ENCODE measurements at regions not wholly inside any gene's neighbourhood (a gene's known extent, or its start where the extent isn't known, plus 50 kb on each side); places are given as distances from the start of the nearest gene placed in this dataset.
A peak's percentile ranks its signal among the peaks of the same experiment; 100 is the strongest.
"Not testable (repeated sequence)": the region's sequence is repeated elsewhere in the genome, so short reads cannot be mapped to it uniquely, and the experiment has no call there.

DNA sequence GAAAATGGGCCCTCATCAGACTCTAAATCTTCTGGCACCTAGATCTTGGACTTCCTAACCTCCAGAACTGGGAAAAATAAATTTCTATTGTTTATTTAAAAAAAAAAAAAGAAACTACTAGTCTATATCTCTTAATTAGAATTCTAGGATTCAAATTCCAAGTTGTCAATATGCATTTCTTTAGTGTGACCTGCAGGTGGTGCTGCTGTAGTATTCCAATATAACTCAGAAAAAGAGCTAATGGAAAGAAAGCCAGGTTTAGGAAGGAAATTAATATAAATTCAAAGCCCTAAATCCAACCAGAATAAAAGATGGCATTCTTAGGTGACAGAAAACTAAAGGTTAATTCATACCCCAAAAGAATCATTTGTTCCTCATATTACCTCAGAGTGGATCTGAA, 80.0 kb upstream of the NALF2 start:
- intact Hi-C loops (cut with DNase I) = no loop called here
- no peaks in the 10 kb centered on the region for H3K36me3 ChIP-seq
- H3K9me3 ChIP-seq = no peaks in the 10 kb centered on the region
- DNase-seq (ENCODE audit: low spot score in 2 of 2) = no peak
- no peaks in the 10 kb centered on the region for H3K4me1 ChIP-seq
- TF ChIP-seq CTCF (IDR thresholded peaks at IDR 0.05) = peak in 1 of 3 experiments; percentile 26
- no peak overlapping the region for H3K27ac ChIP-seq
- no peaks in the 10 kb centered on the region for H3K27me3 ChIP-seq
- H3K4me3 ChIP-seq = no peak overlapping the region

GRCh38 chrX:69422208-69422607, 81.9 kb upstream of the NALF2 start:
- intact Hi-C loops (cut with DNase I); H3K36me3 ChIP-seq; H3K27me3 ChIP-seq: not testable (repeated sequence)

DNA sequence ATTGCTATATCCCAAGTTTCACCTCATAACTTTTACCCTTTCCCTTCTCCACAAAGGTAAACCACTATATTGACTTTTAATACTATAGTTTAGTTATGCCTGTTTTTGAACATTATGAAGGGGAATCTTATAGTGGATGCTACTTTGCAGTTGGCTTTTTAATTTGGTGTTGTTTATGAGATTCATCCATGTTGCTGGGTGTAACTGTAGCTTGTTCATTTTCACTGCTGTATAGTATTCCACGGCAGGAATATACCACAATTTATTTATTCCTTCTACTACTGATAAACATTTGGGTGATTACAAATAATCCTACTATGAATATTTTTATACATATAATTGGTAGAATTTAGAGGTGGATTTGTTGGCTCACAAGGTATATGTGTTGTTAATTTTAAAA, 88.4 kb upstream of the NALF2 start:
- H3K4me3 ChIP-seq = no peak overlapping the region
- no peak for DNase-seq (ENCODE audit: low spot score in 2 of 2)
- no peaks in the 10 kb centered on the region for H3K27me3 ChIP-seq
- H3K27ac ChIP-seq = no peak overlapping the region
- intact Hi-C loops (cut with DNase I) = no loop called here
- no peaks in the 10 kb centered on the region for H3K36me3 ChIP-seq
- peaks cover 0 to 4% of the 10 kb centered on the region in 2 donors for H3K9me3 ChIP-seq
- no peaks in the 10 kb centered on the region for H3K4me1 ChIP-seq
- no peak for TF ChIP-seq CTCF (IDR thresholded peaks at IDR 0.05)

More at GRCh38 chrX:69422208-69422607, 81.9 kb upstream of the NALF2 start:
- not testable (repeated sequence) for H3K27ac ChIP-seq; H3K4me3 ChIP-seq; H3K9me3 ChIP-seq; H3K4me1 ChIP-seq; DNase-seq (ENCODE audit: low spot score in 2 of 2)

DNA sequence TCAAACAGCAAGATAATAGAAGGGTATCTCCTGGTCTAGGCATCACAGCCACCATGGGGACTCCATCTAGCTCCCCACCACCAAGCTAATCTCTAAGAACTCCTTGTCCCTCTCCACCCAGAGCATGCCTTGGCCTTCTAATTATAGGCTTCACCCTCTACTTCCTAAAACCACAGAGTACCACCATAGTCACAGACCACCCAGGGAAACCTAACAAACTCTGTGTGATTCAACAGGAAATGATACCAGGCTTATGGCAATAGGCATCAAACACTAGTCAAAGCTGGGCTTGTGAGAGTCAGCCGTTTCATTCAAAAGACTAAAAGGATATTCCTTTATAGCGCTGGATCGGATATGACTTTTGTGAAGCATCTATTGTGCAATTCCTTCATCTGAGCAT, 91.5 kb upstream of the NALF2 start:
- Histone ChIP-seq H3K9me3 (peaks cover 0 to 4% of the 10 kb centered on the region in 2 donors), H3K27ac (no peak overlapping the region), H3K27me3 (no peaks in the 10 kb centered on the region), H3K4me1 (no peaks in the 10 kb centered on the region), H3K36me3 (no peaks in the 10 kb centered on the region), H3K4me3 (no peak overlapping the region)
- TF ChIP-seq CTCF (IDR thresholded peaks at IDR 0.05) = no peak
- intact Hi-C loops (cut with DNase I) = no loop called here
- no peak for DNase-seq (ENCODE audit: low spot score in 2 of 2)

DNA sequence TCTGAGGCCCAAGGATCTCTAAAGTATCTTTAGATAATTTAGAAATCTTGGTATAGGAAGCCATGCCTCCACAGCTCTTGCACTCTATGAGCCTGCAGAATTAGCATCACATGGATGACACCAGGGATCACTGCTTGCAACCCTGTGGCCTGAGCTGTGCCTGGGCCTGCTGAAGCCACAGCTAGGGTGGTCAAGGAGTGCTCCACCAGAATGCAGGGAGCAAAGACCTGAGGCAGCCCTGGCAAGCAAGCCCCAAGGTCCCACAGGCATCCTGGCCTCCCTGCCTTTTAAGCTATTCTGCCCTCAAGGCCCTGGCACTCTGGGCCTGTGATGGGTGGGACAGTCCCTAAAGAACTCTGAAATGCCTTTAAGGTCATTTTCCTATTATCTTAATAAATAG, 105.2 kb upstream of the NALF2 start:
- Histone ChIP-seq H3K4me3 (no peak overlapping the region), H3K36me3 (no peaks in the 10 kb centered on the region), H3K4me1 (no peaks in the 10 kb centered on the region), H3K27me3 (no peaks in the 10 kb centered on the region), H3K27ac (no peak overlapping the region), H3K9me3 (no peaks in the 10 kb centered on the region)
- no peak for TF ChIP-seq CTCF (IDR thresholded peaks at IDR 0.05)
- intact Hi-C loops (cut with DNase I) = no loop called here
- no peak for DNase-seq (ENCODE audit: low spot score in 2 of 2)

- H3K36me3 ChIP-seq = no peaks in the 10 kb centered on the region
- no peak for DNase-seq (ENCODE audit: low spot score in 2 of 2)
- H3K27ac ChIP-seq = no peak overlapping the region
- H3K4me3 ChIP-seq = no peak overlapping the region
- H3K4me1 ChIP-seq = no peaks in the 10 kb centered on the region
- H3K27me3 ChIP-seq = no peaks in the 10 kb centered on the region
- no peak for TF ChIP-seq CTCF (IDR thresholded peaks at IDR 0.05)
- H3K9me3 ChIP-seq = no peaks in the 10 kb centered on the region
- intact Hi-C loops (cut with DNase I) = no loop called here
Measured at GRCh38 chrX:69396916-69397315, 107.2 kb upstream of the NALF2 start.

Measured in ascending aorta (tissue), 2 donors.